DND-41 (cell line): ENCODE measurements at regions not wholly inside any gene's neighbourhood (a gene's known extent, or its start where the extent isn't known, plus 50 kb on each side); places are given as distances from the start of the nearest gene placed in this dataset.
"Not testable (repeated sequence)": the region's sequence is repeated elsewhere in the genome, so short reads cannot be mapped to it uniquely, and the experiment has no call there.

Source experiments
- ATAC-seq: fragments of 200-7000 bp; cut with Tn5 transposase; 3 replicates; pipeline ENCODE4 v1.9.1; 2021; ENCODE audit warnings: low read depth; ENCODE audit not compliant: insufficient read depth
- DNase-seq: peaks from one replicate; pipeline ENCODE4 v3.0.0-alpha.2; 2020
- H2AFZ ChIP-seq: 2 replicates; pipeline ENCODE4 v1.6.0; 2012; ENCODE audit warnings: low read depth, low read length
- H3K27ac ChIP-seq: 2 replicates; pipeline ENCODE4 v1.5.1; 2012; ENCODE audit warnings: low read length, inconsistent platforms
- H3K27me3 ChIP-seq: fragments of 200-600 bp; sonication (generic); 2 replicates; pipeline ENCODE4 v1.6.0; 2012; ENCODE audit warnings: low read length, mild to moderate bottlenecking, inconsistent platforms; ENCODE audit not compliant: insufficient read depth, poor library complexity
- H3K36me3 ChIP-seq: 2 replicates; pipeline ENCODE4 v1.5.1; 2012; ENCODE audit warnings: low read length, inconsistent platforms; ENCODE audit not compliant: insufficient read depth
- H3K4me1 ChIP-seq: 2 replicates; pipeline ENCODE4 v1.5.1; 2012; ENCODE audit warnings: mild to moderate bottlenecking, low read length; ENCODE audit not compliant: insufficient read depth
- H3K4me2 ChIP-seq: 2 replicates; pipeline ENCODE4 v1.6.0; 2012; ENCODE audit warnings: mild to moderate bottlenecking, moderate library complexity, low read length, inconsistent platforms; ENCODE audit not compliant: insufficient read depth
- H3K4me3 ChIP-seq, 2 experiments: fragments of 200-600 bp in 1 of 2; shearing (Covaris generic) in 1 of 2; 2 replicates each; pipeline ENCODE4 v1.5.1; 2012 to 2016; ENCODE audit warnings: inconsistent platforms in 2 of 2, low read length in 2 of 2, mild to moderate bottlenecking in 2 of 2, low read depth in 1 of 2, moderate library complexity in 1 of 2
- H3K79me2 ChIP-seq: 2 replicates; pipeline ENCODE4 v1.6.0; 2012; ENCODE audit warnings: low read length, inconsistent platforms; ENCODE audit not compliant: insufficient read depth
- H3K9ac ChIP-seq: 2 replicates; pipeline ENCODE4 v1.6.0; 2012; ENCODE audit warnings: low read depth, mild to moderate bottlenecking, inconsistent platforms, low read length, moderate library complexity
- H3K9me3 ChIP-seq: 2 replicates; pipeline ENCODE4 v1.5.1; 2012; ENCODE audit warnings: low read length, moderate library complexity, mild to moderate bottlenecking, inconsistent platforms; ENCODE audit not compliant: insufficient read depth, severe bottlenecking
- H4K20me1 ChIP-seq: 2 replicates; pipeline ENCODE4 v1.6.0; 2012; ENCODE audit warnings: low read length; ENCODE audit not compliant: insufficient read depth
- EZH2 ChIP-seq: IDR thresholded peaks from 3 replicates; pipeline ENCODE4 v1.6.1; 2012; ENCODE audit warnings: borderline replicate concordance, low read depth, mild to moderate bottlenecking, moderate library complexity, low read length, inconsistent platforms; ENCODE audit not compliant: severe bottlenecking
- TF ChIP-seq, protein P1 (sequence below): IDR thresholded peaks from 2 replicates; pipeline ENCODE4 v1.5.1; 2012; ENCODE audit warnings: borderline replicate concordance, low read length, moderate library complexity, mild to moderate bottlenecking; ENCODE audit not compliant: poor library complexity, severe bottlenecking; ENCODE audit errors: extremely low read depth

GRCh38 chr2:181737302-181737701, 57.0 kb upstream of the NEUROD1 start:
- not testable (repeated sequence) for H3K27me3 ChIP-seq, H3K4me3 ChIP-seq, H3K4me1 ChIP-seq, H3K4me2 ChIP-seq, H3K36me3 ChIP-seq, H4K20me1 ChIP-seq, ATAC-seq, H3K27ac ChIP-seq, DNase-seq, H3K9ac ChIP-seq, H2AFZ ChIP-seq, H3K9me3 ChIP-seq, H3K79me2 ChIP-seq

DNA sequence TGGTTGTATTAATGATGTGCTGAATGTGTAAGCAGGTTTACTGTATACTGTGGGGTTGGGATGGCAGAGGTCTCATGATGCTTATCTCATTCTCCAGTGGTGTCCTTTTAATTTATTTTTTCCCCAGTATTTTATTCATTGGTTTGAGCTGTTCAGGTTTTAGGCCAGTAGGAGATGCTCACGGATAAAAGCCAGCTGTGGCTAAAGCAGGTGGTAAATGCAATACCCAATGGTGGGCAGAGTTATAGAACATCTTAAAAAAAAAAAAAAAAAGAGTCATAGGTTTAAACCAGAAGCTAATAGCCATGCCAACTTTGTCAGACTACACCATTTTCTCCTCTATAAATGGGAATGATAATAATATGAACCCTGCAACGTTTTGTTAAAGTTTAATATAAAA, 57.8 kb upstream of the NEUROD1 start:
- no peaks in the 10 kb centered on the region for H3K9me3 ChIP-seq
- no peaks in the 10 kb centered on the region for H3K36me3 ChIP-seq
- no peak overlapping the region for H3K4me2 ChIP-seq
- no peak overlapping the region for H2AFZ ChIP-seq
- no peaks in the 10 kb centered on the region for H3K27me3 ChIP-seq
- peaks cover 6% of the 10 kb centered on the region; the same call in 1 of the 2 replicates for H3K4me1 ChIP-seq
- no peak overlapping the region for H3K9ac ChIP-seq
- ATAC-seq (peak; percentile 37; the same call in 1 of the 3 replicates), DNase-seq (no peak)
- H3K4me3 ChIP-seq: no peak overlapping the region
- no peak overlapping the region for H3K27ac ChIP-seq
- TF ChIP-seq EZH2: no peak
- TF ChIP-seq, protein P1, sequence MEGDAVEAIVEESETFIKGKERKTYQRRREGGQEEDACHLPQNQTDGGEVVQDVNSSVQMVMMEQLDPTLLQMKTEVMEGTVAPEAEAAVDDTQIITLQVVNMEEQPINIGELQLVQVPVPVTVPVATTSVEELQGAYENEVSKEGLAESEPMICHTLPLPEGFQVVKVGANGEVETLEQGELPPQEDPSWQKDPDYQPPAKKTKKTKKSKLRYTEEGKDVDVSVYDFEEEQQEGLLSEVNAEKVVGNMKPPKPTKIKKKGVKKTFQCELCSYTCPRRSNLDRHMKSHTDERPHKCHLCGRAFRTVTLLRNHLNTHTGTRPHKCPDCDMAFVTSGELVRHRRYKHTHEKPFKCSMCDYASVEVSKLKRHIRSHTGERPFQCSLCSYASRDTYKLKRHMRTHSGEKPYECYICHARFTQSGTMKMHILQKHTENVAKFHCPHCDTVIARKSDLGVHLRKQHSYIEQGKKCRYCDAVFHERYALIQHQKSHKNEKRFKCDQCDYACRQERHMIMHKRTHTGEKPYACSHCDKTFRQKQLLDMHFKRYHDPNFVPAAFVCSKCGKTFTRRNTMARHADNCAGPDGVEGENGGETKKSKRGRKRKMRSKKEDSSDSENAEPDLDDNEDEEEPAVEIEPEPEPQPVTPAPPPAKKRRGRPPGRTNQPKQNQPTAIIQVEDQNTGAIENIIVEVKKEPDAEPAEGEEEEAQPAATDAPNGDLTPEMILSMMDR: peak; percentile 41
- H4K20me1 ChIP-seq: no peaks in the 10 kb centered on the region
- H3K79me2 ChIP-seq: no peaks in the 10 kb centered on the region

- H2AFZ ChIP-seq: no peak overlapping the region
- H3K4me2 ChIP-seq: no peak overlapping the region
- H3K27ac ChIP-seq: no peak overlapping the region
- H3K4me1 ChIP-seq: peaks cover 9% of the 10 kb centered on the region; the same call in 1 of the 2 replicates
- H3K27me3 ChIP-seq: no peaks in the 10 kb centered on the region
- no peaks in the 10 kb centered on the region for H3K79me2 ChIP-seq
- H4K20me1 ChIP-seq: no peaks in the 10 kb centered on the region
- H3K9me3 ChIP-seq: no peaks in the 10 kb centered on the region
- DNase-seq: no peak
- no peaks in the 10 kb centered on the region for H3K36me3 ChIP-seq
- TF ChIP-seq EZH2: no peak
- TF ChIP-seq, protein P1: no peak
- no peak for ATAC-seq
- no peak overlapping the region for H3K9ac ChIP-seq
- no peak overlapping the region for H3K4me3 ChIP-seq
Observed at GRCh38 chr2:181738563-181738962, 58.2 kb upstream of the NEUROD1 start.

- no peak overlapping the region for H3K4me2 ChIP-seq
- DNase-seq: no peak
- no peak for TF ChIP-seq EZH2
- TF ChIP-seq, protein P1: no peak
- no peaks in the 10 kb centered on the region for H3K36me3 ChIP-seq
- H3K27ac ChIP-seq: no peak overlapping the region
- no peak overlapping the region for H3K4me3 ChIP-seq
- H3K4me1 ChIP-seq: peaks cover 9% of the 10 kb centered on the region; the same call in 1 of the 2 replicates
- no peak overlapping the region; the same call in 1 of the 2 replicates for H2AFZ ChIP-seq
- H3K27me3 ChIP-seq: no peaks in the 10 kb centered on the region
- no peaks in the 10 kb centered on the region for H3K9me3 ChIP-seq
- H3K79me2 ChIP-seq: no peaks in the 10 kb centered on the region
- H4K20me1 ChIP-seq: no peaks in the 10 kb centered on the region
- H3K9ac ChIP-seq: no peak overlapping the region
- ATAC-seq: no peak
Observed at GRCh38 chr2:181741756-181742155, 61.4 kb upstream of the NEUROD1 start.
